B cell (primary cell): ENCODE measurements at regions not wholly inside any gene's neighbourhood (a gene's known extent, or its start where the extent isn't known, plus 50 kb on each side); places are given as distances from the start of the nearest gene placed in this dataset.

ENCODE experiments used
- ATAC-seq: fragments of 200-7000 bp; cut with Tn5 transposase; one replicate; pipeline ENCODE4 v1.10.0; 2021; ENCODE audit warnings: low read depth, mild to moderate bottlenecking, moderate number of reproducible peaks, moderate library complexity
- CTCF ChIA-PET: fragments of 350-600 bp; sonication (Branson Sonifier 250); formaldehyde crosslinking; loops from one replicate; lab custom pipeline; 2021; ENCODE audit warnings: antibody characterized with exemption, inconsistent platforms; lab: Charles Lee
- POLR2A ChIA-PET: fragments of 350-600 bp; sonication (Branson Sonifier 250); formaldehyde crosslinking; loops from one replicate; lab custom pipeline; 2021; ENCODE audit warnings: antibody characterized with exemption; lab: Charles Lee
- DNase-seq: peaks from one replicate; pipeline ENCODE4 v3.0.0; 2013
- H2AFZ ChIP-seq: 2 replicates; pipeline ENCODE4 v1.6.1; 2012; ENCODE audit warnings: mild to moderate bottlenecking, low read depth, low read length; ENCODE audit not compliant: insufficient read depth, poor library complexity, severe bottlenecking
- H3K27ac ChIP-seq, 2 donors: 1 replicate in 1 of 2; 2 replicates in 1 of 2; pipeline ENCODE4 v1.5.1; 2012 to 2013; ENCODE audit warnings: low read length in 2 of 2, mild to moderate bottlenecking in 2 of 2, moderate library complexity in 1 of 2
- H3K27me3 ChIP-seq, 4 experiments: fragments of 200-600 bp in 1 of 4; sonication (generic) in 1 of 4; replicated peaks in 1 of 4; 1 replicate in 2 of 4; 2 replicates in 2 of 4; pipeline versions ENCODE4 v1.6.1 to v1.7.0; 2013 to 2016; ENCODE audit warnings: low read length in 3 of 4, mild to moderate bottlenecking in 2 of 4, mixed read lengths in 1 of 4, moderate library complexity in 1 of 4; ENCODE audit not compliant: insufficient read depth in 4 of 4, control insufficient read depth in 3 of 4; ENCODE audit errors: control extremely low read depth in 1 of 4
- H3K36me3 ChIP-seq, 2 experiments: replicated peaks in 1 of 2; 1 replicate in 1 of 2; 2 replicates in 1 of 2; pipeline versions ENCODE4 v1.6.1 to v1.7.1; 2013; ENCODE audit warnings: low read length in 1 of 2; ENCODE audit not compliant: insufficient read depth in 2 of 2, control insufficient read depth in 1 of 2; ENCODE audit errors: control extremely low read depth in 1 of 2, extremely low read depth in 1 of 2
- H3K4me1 ChIP-seq, 2 donors: fragments of 200-600 bp in 1 of 2; sonication (generic) in 1 of 2; 1 replicate in 1 of 2; 2 replicates in 1 of 2; pipeline versions ENCODE4 v1.5.1 to v1.6.1; 2013 to 2017; ENCODE audit warnings: low read length in 2 of 2; ENCODE audit not compliant: control insufficient read depth in 2 of 2, insufficient read depth in 2 of 2
- H3K4me2 ChIP-seq: replicated peaks from 2 replicates; pipeline ENCODE3; 2012; ENCODE audit warnings: mild to moderate bottlenecking, low read depth, low read length; ENCODE audit not compliant: poor library complexity, severe bottlenecking
- H3K4me3 ChIP-seq, 5 experiments: fragments of 200-600 bp in 1 of 5; sonication (generic) in 1 of 5; 1 replicate in 3 of 5; 2 replicates in 2 of 5; pipeline versions ENCODE4 v1.5.1 to v1.7.0; 2011 to 2016; ENCODE audit warnings: low read length in 4 of 5, mild to moderate bottlenecking in 4 of 5, low read depth in 2 of 5, control low read depth in 1 of 5, moderate library complexity in 1 of 5; ENCODE audit not compliant: insufficient read depth in 1 of 5; ENCODE audit errors: control extremely low read depth in 1 of 5, extremely low read depth in 1 of 5
- H3K79me2 ChIP-seq: fragments of 200-600 bp; sonication (generic); one replicate; pipeline ENCODE4 v1.6.0; 2016; ENCODE audit warnings: low read length; ENCODE audit not compliant: control insufficient read depth, insufficient read depth
- H3K9ac ChIP-seq: fragments of 200-600 bp; sonication (generic); 2 replicates; pipeline ENCODE4 v1.6.1; 2017; ENCODE audit warnings: mild to moderate bottlenecking, low read length, moderate library complexity
- H3K9me3 ChIP-seq, 3 donors: one replicate each; pipeline versions ENCODE4 v1.6.1 to v1.7.1; 2013; ENCODE audit warnings: low read length in 2 of 3; ENCODE audit not compliant: control insufficient read depth in 2 of 3, insufficient read depth in 1 of 3; ENCODE audit errors: control extremely low read depth in 1 of 3
- H4K20me1 ChIP-seq: 2 replicates; pipeline ENCODE4 v1.6.0; 2012; ENCODE audit warnings: mild to moderate bottlenecking, low read length; ENCODE audit not compliant: insufficient read depth, control insufficient read depth, poor library complexity, severe bottlenecking
- H3K27ac Mint-ChIP-seq: one replicate; pipeline ENCODE4 v1.8.0; 2021; ENCODE audit warnings: mixed read lengths
- H3K27me3 Mint-ChIP-seq: one replicate; pipeline ENCODE4 v1.8.0; 2021; ENCODE audit warnings: mixed read lengths
- H3K4me1 Mint-ChIP-seq: one replicate; pipeline ENCODE4 v1.8.0; 2021; ENCODE audit warnings: mixed read lengths
- H3K4me3 Mint-ChIP-seq: one replicate; pipeline ENCODE4 v1.8.0; 2021; ENCODE audit warnings: mixed read lengths
- H3K9me3 Mint-ChIP-seq: one replicate; pipeline ENCODE4 v1.8.0; 2022; ENCODE audit warnings: mixed read lengths; ENCODE audit not compliant: insufficient read depth
- CTCF ChIP-seq: fragments of 200-600 bp; IDR thresholded peaks from one replicate; pipeline ENCODE4 v1.8.0; 2022; ENCODE audit warnings: antibody characterized with exemption, mild to moderate bottlenecking
- EZH2 ChIP-seq: IDR thresholded peaks from 2 replicates; pipeline ENCODE4 v1.6.1; 2012; ENCODE audit warnings: borderline replicate concordance, low read depth, mild to moderate bottlenecking, moderate library complexity, low read length; ENCODE audit not compliant: insufficient read depth, poor library complexity, severe bottlenecking
- WGBS: methylation state at CpG from one replicate; pipeline ENCODE4 v1.1.5; 2013; ENCODE audit warnings: missing lambda C conversion rate; ENCODE audit not compliant: insufficient coverage; 5-methylcytosine and 5-hydroxymethylcytosine counted together
- intact Hi-C: fragments of 100-400 bp; cut with micrococcal nuclease; formaldehyde crosslinking; loops from one replicate; pipeline ENCODE4 v1.10.0; 2022

GRCh38 chr6:155980014-155980767 is 524.6 kb upstream of the NOX3 start:
- Histone ChIP-seq H3K79me2 (no peaks in the 10 kb centered on the region), H3K4me2 (no peak overlapping the region), H3K4me1 (no peaks in the 10 kb centered on the region), H3K4me3 (no peak overlapping the region), H3K36me3 (no peaks in the 10 kb centered on the region), H3K27me3 (no peaks in the 10 kb centered on the region), H2AFZ (no peak overlapping the region), H4K20me1 (no peaks in the 10 kb centered on the region), H3K9me3 (no peaks in the 10 kb centered on the region), H3K9ac (no peak overlapping the region), H3K27ac (no peak overlapping the region)
- Mint-ChIP-seq H3K27ac (no peak overlapping the region), H3K27me3 (peaks cover 7% of the 10 kb centered on the region), H3K4me3 (no peak overlapping the region), H3K4me1 (no peaks in the 10 kb centered on the region), H3K9me3 (no peaks in the 10 kb centered on the region)
- ChIA-PET POLR2A (no interaction called here), CTCF (no interaction called here)
- 93% methylated on average over 3 of the region's 5 CpGs for WGBS
- no peak for DNase-seq
- TF ChIP-seq EZH2: no peak
- TF ChIP-seq CTCF: no peak
- ATAC-seq: no peak
- intact Hi-C loops: no loop called here

GRCh38 chr6:155975506-155975905 is 519.9 kb upstream of the NOX3 start:
- peaks cover 7 to 8% of the 10 kb centered on the region in 2 donors for H3K4me1 ChIP-seq
- DNase-seq (no peak), ATAC-seq (no peak)
- ChIA-PET CTCF (no interaction called here), POLR2A (no interaction called here)
- no peaks in the 10 kb centered on the region for H3K9me3 ChIP-seq
- H4K20me1 ChIP-seq: no peaks in the 10 kb centered on the region
- no peak overlapping the region for H3K4me2 ChIP-seq
- 97% methylated on average over 6 of the region's 8 CpGs for WGBS
- Mint-ChIP-seq H3K4me1 (peaks cover 11% of the 10 kb centered on the region), H3K4me3 (no peak overlapping the region), H3K27me3 (peaks cover 5% of the 10 kb centered on the region), H3K9me3 (no peaks in the 10 kb centered on the region), H3K27ac (no peak overlapping the region)
- intact Hi-C loops: no loop called here
- no peak overlapping the region for H3K4me3 ChIP-seq
- H3K79me2 ChIP-seq: no peaks in the 10 kb centered on the region
- TF ChIP-seq EZH2 (no peak), CTCF (no peak)
- H3K27ac ChIP-seq: no peak overlapping the region
- H3K9ac ChIP-seq: no peak overlapping the region
- H3K27me3 ChIP-seq: no peaks in the 10 kb centered on the region
- no peak overlapping the region for H2AFZ ChIP-seq
- no peaks in the 10 kb centered on the region for H3K36me3 ChIP-seq
